GM04504 (cell line): ENCODE measurements at regions not wholly inside any gene's neighbourhood (a gene's known extent, or its start where the extent isn't known, plus 50 kb on each side); places are given as distances from the start of the nearest gene placed in this dataset.

Experiments used
- DNase-seq: peaks from one replicate; pipeline ENCODE4 v3.0.0-alpha.2; 2012; ENCODE audit warnings: low read depth

GRCh38 chr13:73397496-73398305 lies 338.9 kb downstream of the KLF5 start:
- no peak for DNase-seq

GRCh38 chr13:73394066-73394465 lies 335.3 kb downstream of the KLF5 start:
- DNase-seq, result no peak

- DNase-seq, result no peak
Observed at GRCh38 chr13:73390100-73390499, 331.3 kb downstream of the KLF5 start.

- no peak for DNase-seq
Observed at GRCh38 chr13:73388586-73388985, 329.8 kb downstream of the KLF5 start.

GRCh38 chr13:73387318-73387717 lies 328.5 kb downstream of the KLF5 start:
- DNase-seq, result no peak

GRCh38 chr13:73385848-73386247 lies 327.0 kb downstream of the KLF5 start:
- DNase-seq, result no peak

GRCh38 chr13:73372666-73373627 lies 314.1 kb downstream of the KLF5 start:
- no peak for DNase-seq

- DNase-seq, result no peak
Observed at GRCh38 chr13:73370066-73370465, 311.3 kb downstream of the KLF5 start.

GRCh38 chr13:73369095-73369494 lies 310.3 kb downstream of the KLF5 start:
- DNase-seq, result no peak

GRCh38 chr13:73368608-73369007 lies 309.8 kb downstream of the KLF5 start:
- DNase-seq, result no peak

GRCh38 chr13:73367886-73368285 lies 309.1 kb downstream of the KLF5 start:
- no peak for DNase-seq

GRCh38 chr13:73366241-73366640 lies 307.4 kb downstream of the KLF5 start:
- DNase-seq, result no peak

GRCh38 chr13:73365681-73366080 lies 306.9 kb downstream of the KLF5 start:
- DNase-seq, result no peak

GRCh38 chr13:73365252-73365651 lies 306.4 kb downstream of the KLF5 start:
- no peak for DNase-seq

GRCh38 chr13:73364736-73365135 lies 305.9 kb downstream of the KLF5 start:
- DNase-seq, result no peak

GRCh38 chr13:73358606-73359095 lies 299.8 kb downstream of the KLF5 start:
- no peak for DNase-seq

- no peak for DNase-seq
Observed at GRCh38 chr13:73355134-73355533, 296.3 kb downstream of the KLF5 start.

- no peak for DNase-seq
Observed at GRCh38 chr13:73351730-73352129, 292.9 kb downstream of the KLF5 start.

GRCh38 chr13:73341748-73342147 lies 282.9 kb downstream of the KLF5 start:
- DNase-seq, result peak; percentile 37

GRCh38 chr13:73340069-73340468 lies 281.3 kb downstream of the KLF5 start:
- DNase-seq, result no peak

GRCh38 chr13:73339086-73339485 lies 280.3 kb downstream of the KLF5 start:
- DNase-seq, result no peak

- DNase-seq, result no peak
Observed at GRCh38 chr13:73338389-73338788, 279.6 kb downstream of the KLF5 start.

- DNase-seq, result no peak
Observed at GRCh38 chr13:73337532-73337931, 278.7 kb downstream of the KLF5 start.
